Left renal cortex interstitium (tissue), 4 donors: ENCODE measurements at regions not wholly inside any gene's neighbourhood (a gene's known extent, or its start where the extent isn't known, plus 50 kb on each side); places are given as distances from the start of the nearest gene placed in this dataset.
"Not testable (repeated sequence)": the region's sequence is repeated elsewhere in the genome, so short reads cannot be mapped to it uniquely, and the experiment has no call there.

Source experiments
- DNase-seq, 4 donors: peaks; one replicate each; pipeline ENCODE4 v3.0.0-alpha.2; 2013; ENCODE audit warnings: low read depth in 4 of 4, low spot score in 2 of 4, missing footprints in 1 of 4

- DNase-seq, result no peak
These were observed 600.9 kb upstream of the FLRT2 start for GRCh38 chr14:84929086-84929485.

GRCh38 chr14:84929834-84930233 is 600.1 kb upstream of the FLRT2 start:
- DNase-seq, result no peak

GRCh38 chr14:84937016-84937415 is 592.9 kb upstream of the FLRT2 start:
- no peak for DNase-seq

GRCh38 chr14:84937449-84937848 is 592.5 kb upstream of the FLRT2 start:
- DNase-seq, result no peak

GRCh38 chr14:84944901-84945300 is 585.0 kb upstream of the FLRT2 start:
- DNase-seq, result not testable (repeated sequence)

GRCh38 chr14:84959851-84960520 is 570.0 kb upstream of the FLRT2 start:
- no peak for DNase-seq

GRCh38 chr14:84961637-84962036 is 568.3 kb upstream of the FLRT2 start:
- DNase-seq, result no peak

GRCh38 chr14:84963518-84963917 is 566.4 kb upstream of the FLRT2 start:
- no peak for DNase-seq

GRCh38 chr14:84965279-84965678 is 564.7 kb upstream of the FLRT2 start:
- DNase-seq, result no peak

GRCh38 chr14:84969501-84969900 is 560.4 kb upstream of the FLRT2 start:
- no peak for DNase-seq

GRCh38 chr14:84975241-84975902 is 554.6 kb upstream of the FLRT2 start:
- peak in 1 of 4 donors; percentile 4 for DNase-seq

- no peak for DNase-seq
These were observed 553.1 kb upstream of the FLRT2 start for GRCh38 chr14:84976805-84977204.

GRCh38 chr14:84987042-84987441 is 542.9 kb upstream of the FLRT2 start:
- no peak for DNase-seq

GRCh38 chr14:84988357-84988756 is 541.6 kb upstream of the FLRT2 start:
- no peak for DNase-seq

GRCh38 chr14:84991021-84991420 is 538.9 kb upstream of the FLRT2 start:
- DNase-seq, result no peak

GRCh38 chr14:84998216-84998615 is 531.7 kb upstream of the FLRT2 start:
- no peak for DNase-seq

GRCh38 chr14:85002846-85003245 is 527.1 kb upstream of the FLRT2 start:
- no peak for DNase-seq

GRCh38 chr14:85003805-85004204 is 526.1 kb upstream of the FLRT2 start:
- no peak for DNase-seq

- no peak for DNase-seq
These were observed 520.4 kb upstream of the FLRT2 start for GRCh38 chr14:85009506-85009905.

GRCh38 chr14:85010186-85010585 is 519.8 kb upstream of the FLRT2 start:
- DNase-seq, result no peak

GRCh38 chr14:85016496-85016895 is 513.4 kb upstream of the FLRT2 start:
- no peak for DNase-seq

GRCh38 chr14:85023866-85024265 is 506.1 kb upstream of the FLRT2 start:
- not testable (repeated sequence) for DNase-seq
